Glutamatergic neuron (in vitro differentiated cells): ENCODE measurements at regions not wholly inside any gene's neighbourhood (a gene's known extent, or its start where the extent isn't known, plus 50 kb on each side); places are given as distances from the start of the nearest gene placed in this dataset.

ENCODE experiments used
- DNase-seq: peaks from one replicate; pipeline ENCODE4 v3.0.0; 2022
- H3K27ac Mint-ChIP-seq: one replicate; pipeline ENCODE4 v1.8.0; 2020; ENCODE audit warnings: mild to moderate bottlenecking, mixed read lengths, inconsistent platforms; ENCODE audit not compliant: unreplicated experiment
- H3K27me3 Mint-ChIP-seq: one replicate; pipeline ENCODE4 v1.8.0; 2020; ENCODE audit warnings: mild to moderate bottlenecking, moderate library complexity, mixed read lengths, inconsistent platforms; ENCODE audit not compliant: unreplicated experiment
- H3K36me3 Mint-ChIP-seq: one replicate; pipeline ENCODE4 v1.8.0; 2020; ENCODE audit warnings: mild to moderate bottlenecking, mixed read lengths, inconsistent platforms; ENCODE audit not compliant: unreplicated experiment
- H3K4me1 Mint-ChIP-seq: one replicate; pipeline ENCODE4 v1.8.0; 2020; ENCODE audit warnings: mild to moderate bottlenecking, low read depth, mixed read lengths, inconsistent platforms; ENCODE audit not compliant: unreplicated experiment
- H3K4me3 Mint-ChIP-seq: one replicate; pipeline ENCODE4 v1.8.0; 2020; ENCODE audit warnings: mild to moderate bottlenecking, mixed read lengths, inconsistent platforms; ENCODE audit not compliant: unreplicated experiment
- H3K9me3 Mint-ChIP-seq: one replicate; pipeline ENCODE4 v1.8.0; 2020; ENCODE audit warnings: mild to moderate bottlenecking, moderate library complexity, mixed read lengths, inconsistent platforms; ENCODE audit not compliant: unreplicated experiment
- CTCF ChIP-seq: fragments of 200-600 bp; sonication (generic); IDR thresholded peaks from one replicate; pipeline ENCODE4 v1.5.0; 2021; ENCODE audit not compliant: partially characterized antibody, unreplicated experiment

DNA sequence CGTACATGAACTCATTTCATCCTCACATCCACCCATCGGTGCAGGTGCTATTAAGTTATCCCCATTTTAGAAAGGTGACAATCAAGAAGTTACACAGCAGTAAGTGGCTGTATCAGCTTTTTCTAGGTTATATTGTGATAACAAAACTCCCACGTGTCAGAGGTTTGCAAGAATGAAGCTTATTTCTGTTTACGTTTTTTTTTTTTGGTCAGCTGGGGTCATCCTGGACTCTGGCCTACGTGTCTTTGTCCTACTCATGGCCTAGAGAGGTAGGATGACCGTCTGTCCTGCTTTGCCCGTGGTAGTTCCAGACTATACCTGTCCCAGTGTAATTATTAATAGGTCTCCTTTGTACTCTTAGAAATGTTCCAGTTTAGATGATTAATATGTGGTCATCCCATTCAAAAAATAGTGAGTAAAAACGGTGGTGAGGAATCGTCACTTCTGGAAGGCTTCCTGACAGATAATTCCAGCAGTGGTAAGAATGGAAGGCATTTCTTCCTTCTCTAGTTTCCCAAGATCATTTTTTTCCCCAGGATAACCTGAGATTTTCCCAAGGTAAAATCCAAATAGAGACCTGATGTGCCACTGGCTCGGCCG, 64.2 kb upstream of the KIF26B start:
- Mint-ChIP-seq H3K27ac (no peak overlapping the region), H3K4me1 (peaks cover 3% of the 10 kb centered on the region), H3K36me3 (no peaks in the 10 kb centered on the region), H3K9me3 (peaks cover under 1% of the 10 kb centered on the region), H3K27me3 (no peaks in the 10 kb centered on the region), H3K4me3 (no peak overlapping the region)
- no peak for DNase-seq
- TF ChIP-seq CTCF = no peak

GRCh38 chr1:245087723-245088122, 67.1 kb upstream of the KIF26B start:
- Mint-ChIP-seq H3K27me3 (no peaks in the 10 kb centered on the region), H3K4me3 (no peak overlapping the region), H3K4me1 (peaks cover 2% of the 10 kb centered on the region), H3K36me3 (peaks cover 5% of the 10 kb centered on the region), H3K27ac (no peak overlapping the region), H3K9me3 (peaks cover 2% of the 10 kb centered on the region)
- no peak for TF ChIP-seq CTCF
- no peak for DNase-seq

- no peaks in the 10 kb centered on the region for H3K4me1 Mint-ChIP-seq
- H3K27me3 Mint-ChIP-seq = no peaks in the 10 kb centered on the region
- no peak overlapping the region for H3K4me3 Mint-ChIP-seq
- peaks cover 5% of the 10 kb centered on the region for H3K36me3 Mint-ChIP-seq
- peaks cover 2% of the 10 kb centered on the region for H3K9me3 Mint-ChIP-seq
- no peak for TF ChIP-seq CTCF
- no peak for DNase-seq
- no peak overlapping the region for H3K27ac Mint-ChIP-seq
These were observed 68.3 kb upstream of the KIF26B start for GRCh38 chr1:245086389-245086969.

- Mint-ChIP-seq H3K9me3 (peaks cover 2% of the 10 kb centered on the region), H3K27me3 (no peaks in the 10 kb centered on the region), H3K4me3 (no peak overlapping the region), H3K27ac (no peak overlapping the region), H3K36me3 (peaks cover 5% of the 10 kb centered on the region), H3K4me1 (no peaks in the 10 kb centered on the region)
- DNase-seq = no peak
- TF ChIP-seq CTCF = no peak
These were observed 69.2 kb upstream of the KIF26B start for GRCh38 chr1:245085508-245086095.

- Mint-ChIP-seq H3K27me3 (no peaks in the 10 kb centered on the region), H3K36me3 (peaks cover 5% of the 10 kb centered on the region), H3K27ac (no peak overlapping the region), H3K4me3 (no peak overlapping the region), H3K4me1 (no peaks in the 10 kb centered on the region), H3K9me3 (peaks cover 2% of the 10 kb centered on the region)
- no peak for DNase-seq
- TF ChIP-seq CTCF = no peak
These were observed 70.2 kb upstream of the KIF26B start for GRCh38 chr1:245084551-245084950.
